ENCODE measurements at regions not wholly inside any gene's neighbourhood (a gene's known extent, or its start where the extent isn't known, plus 50 kb on each side); places are given as distances from the start of the nearest gene placed in this dataset.

DNA sequence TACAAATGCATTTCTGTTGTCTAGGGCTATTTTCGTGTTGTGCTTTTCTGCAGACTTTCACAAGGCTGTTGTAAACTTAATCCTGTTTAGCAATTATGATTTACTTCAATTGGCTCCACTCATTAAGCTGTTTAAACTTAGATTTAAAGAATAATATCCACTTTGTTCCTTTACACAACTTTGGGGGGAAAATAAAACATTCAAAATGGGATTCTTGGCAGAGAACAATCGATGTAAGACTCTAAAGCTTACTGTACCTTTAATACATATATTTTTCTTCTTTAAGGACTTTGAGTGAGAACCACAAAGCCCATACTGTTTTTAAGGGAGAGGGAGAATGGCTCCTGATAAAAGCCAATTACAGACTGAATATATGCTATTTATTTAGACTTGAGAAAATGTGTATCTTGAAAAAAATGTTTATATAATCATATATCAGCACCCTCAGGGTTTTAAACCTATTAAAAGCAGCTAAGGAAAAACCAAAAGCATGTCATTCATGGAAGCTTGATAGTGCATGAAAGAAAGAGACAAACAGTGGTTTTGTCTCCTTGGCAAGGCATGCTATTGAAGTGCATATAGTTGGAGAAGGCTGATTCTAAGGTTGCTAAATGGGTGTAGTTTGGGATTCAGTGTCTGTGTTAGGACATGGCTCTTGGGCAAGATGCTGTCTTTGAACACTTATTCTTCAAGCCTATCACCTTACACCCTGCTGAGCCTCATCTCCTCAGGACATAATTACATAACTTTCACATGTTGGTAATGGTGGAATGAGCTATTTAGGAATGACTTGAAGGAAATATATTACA is 293.4 kb upstream of the TBC1D5 start:
- peaks cover 35% of the 10 kb centered on the region for H3K4me1 Mint-ChIP-seq
- H3K9ac ChIP-seq (ENCODE audit: extremely low read depth, low read length, poor library complexity, severe bottlenecking) = no peak overlapping the region
- H3K27me3 ChIP-seq (ENCODE audit: control insufficient read depth, insufficient read depth, low read length, poor library complexity, severe bottlenecking) = no peaks in the 10 kb centered on the region
- no peak overlapping the region for H3K27ac Mint-ChIP-seq
- H3K9me3 ChIP-seq (ENCODE audit: control insufficient read depth, low read length) = no peaks in the 10 kb centered on the region
- H3K4me3 ChIP-seq (ENCODE audit: low read length) = no peak overlapping the region
- H3K27ac ChIP-seq (ENCODE audit: low read depth, low read length) = no peak overlapping the region
- H3K4me3 Mint-ChIP-seq = no peak overlapping the region
- H3K36me3 ChIP-seq (ENCODE audit: control insufficient read depth, insufficient read depth, low read length) = no peaks in the 10 kb centered on the region
- no peaks in the 10 kb centered on the region for H3K9me3 Mint-ChIP-seq
- no peaks in the 10 kb centered on the region for H3K27me3 Mint-ChIP-seq (ENCODE audit: insufficient read depth)
- H3K36me3 Mint-ChIP-seq (ENCODE audit: low read depth) = peaks cover 4% of the 10 kb centered on the region
- DNase-seq = no peak
- 71% methylated on average over 2 of the region's 2 CpGs; no CpG with 5 or more reads in 1 of the 2 experiments for WGBS, 2 experiments (ENCODE audit: insufficient coverage in 1 of 2, insufficient read length in 1 of 2)
- TF ChIP-seq, protein P1, sequence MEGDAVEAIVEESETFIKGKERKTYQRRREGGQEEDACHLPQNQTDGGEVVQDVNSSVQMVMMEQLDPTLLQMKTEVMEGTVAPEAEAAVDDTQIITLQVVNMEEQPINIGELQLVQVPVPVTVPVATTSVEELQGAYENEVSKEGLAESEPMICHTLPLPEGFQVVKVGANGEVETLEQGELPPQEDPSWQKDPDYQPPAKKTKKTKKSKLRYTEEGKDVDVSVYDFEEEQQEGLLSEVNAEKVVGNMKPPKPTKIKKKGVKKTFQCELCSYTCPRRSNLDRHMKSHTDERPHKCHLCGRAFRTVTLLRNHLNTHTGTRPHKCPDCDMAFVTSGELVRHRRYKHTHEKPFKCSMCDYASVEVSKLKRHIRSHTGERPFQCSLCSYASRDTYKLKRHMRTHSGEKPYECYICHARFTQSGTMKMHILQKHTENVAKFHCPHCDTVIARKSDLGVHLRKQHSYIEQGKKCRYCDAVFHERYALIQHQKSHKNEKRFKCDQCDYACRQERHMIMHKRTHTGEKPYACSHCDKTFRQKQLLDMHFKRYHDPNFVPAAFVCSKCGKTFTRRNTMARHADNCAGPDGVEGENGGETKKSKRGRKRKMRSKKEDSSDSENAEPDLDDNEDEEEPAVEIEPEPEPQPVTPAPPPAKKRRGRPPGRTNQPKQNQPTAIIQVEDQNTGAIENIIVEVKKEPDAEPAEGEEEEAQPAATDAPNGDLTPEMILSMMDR (conservative IDR thresholded peaks at IDR 0.05) = no peak
- peaks cover 5% of the 10 kb centered on the region for H3K4me1 ChIP-seq (ENCODE audit: control insufficient read depth, insufficient read depth, low read length)

DNA sequence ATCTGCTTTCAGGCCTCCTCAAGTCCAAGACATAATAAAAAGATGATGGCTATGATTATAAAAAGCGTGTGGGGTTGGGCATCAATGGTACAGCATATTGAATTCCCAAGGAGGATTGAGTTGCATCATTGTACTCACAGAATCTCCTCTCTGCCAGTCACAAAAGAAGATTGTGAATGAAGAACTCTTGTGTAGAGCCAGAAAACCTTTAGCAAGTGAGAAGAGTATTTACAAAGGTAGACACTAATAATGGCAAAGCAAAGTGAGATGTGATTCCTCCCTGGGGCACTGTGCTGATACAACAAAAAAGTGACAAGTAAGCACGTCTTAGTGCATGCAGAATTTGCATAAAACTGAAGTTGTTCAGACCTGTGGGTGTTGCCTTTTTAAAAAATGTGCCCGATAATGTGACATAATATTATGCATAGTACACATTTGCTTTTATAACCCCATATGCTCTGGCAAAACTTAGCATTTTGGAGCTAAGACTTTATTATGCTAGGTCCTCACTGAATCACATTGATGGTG is 291.2 kb upstream of the TBC1D5 start:
- Histone ChIP-seq H3K27ac (ENCODE audit: low read depth, low read length) (no peak overlapping the region), H3K4me3 (ENCODE audit: low read length) (no peak overlapping the region), H3K27me3 (ENCODE audit: control insufficient read depth, insufficient read depth, low read length, poor library complexity, severe bottlenecking) (no peaks in the 10 kb centered on the region), H3K9ac (ENCODE audit: extremely low read depth, low read length, poor library complexity, severe bottlenecking) (no peak overlapping the region), H3K36me3 (ENCODE audit: control insufficient read depth, insufficient read depth, low read length) (no peaks in the 10 kb centered on the region), H3K9me3 (ENCODE audit: control insufficient read depth, low read length) (no peaks in the 10 kb centered on the region), H3K4me1 (ENCODE audit: control insufficient read depth, insufficient read depth, low read length) (peaks cover 5% of the 10 kb centered on the region)
- WGBS, 2 experiments (ENCODE audit: insufficient coverage in 1 of 2, insufficient read length in 1 of 2) = 85 to 86% methylated on average over 1 to 3 of the region's 3 CpGs
- Mint-ChIP-seq H3K36me3 (ENCODE audit: low read depth) (peaks cover 5% of the 10 kb centered on the region), H3K4me3 (no peak overlapping the region), H3K27me3 (ENCODE audit: insufficient read depth) (no peaks in the 10 kb centered on the region), H3K4me1 (peaks cover 36% of the 10 kb centered on the region), H3K9me3 (no peaks in the 10 kb centered on the region), H3K27ac (no peak overlapping the region)
- DNase-seq = no peak
- TF ChIP-seq, protein P1 (conservative IDR thresholded peaks at IDR 0.05) = no peak

- no peak overlapping the region for H3K4me3 ChIP-seq (ENCODE audit: low read length)
- H3K4me3 Mint-ChIP-seq = no peak overlapping the region
- H3K9me3 Mint-ChIP-seq = no peaks in the 10 kb centered on the region
- H3K36me3 ChIP-seq (ENCODE audit: control insufficient read depth, insufficient read depth, low read length) = no peaks in the 10 kb centered on the region
- H3K4me1 Mint-ChIP-seq = peaks cover 37% of the 10 kb centered on the region
- peaks cover 14% of the 10 kb centered on the region for H3K36me3 Mint-ChIP-seq (ENCODE audit: low read depth)
- TF ChIP-seq, protein P1 (conservative IDR thresholded peaks at IDR 0.05) = no peak
- H3K9me3 ChIP-seq (ENCODE audit: control insufficient read depth, low read length) = peaks cover 4% of the 10 kb centered on the region
- H3K27ac ChIP-seq (ENCODE audit: low read depth, low read length) = no peak overlapping the region
- H3K4me1 ChIP-seq (ENCODE audit: control insufficient read depth, insufficient read depth, low read length) = peaks cover 3% of the 10 kb centered on the region
- H3K27me3 Mint-ChIP-seq (ENCODE audit: insufficient read depth) = no peaks in the 10 kb centered on the region
- no peak overlapping the region for H3K9ac ChIP-seq (ENCODE audit: extremely low read depth, low read length, poor library complexity, severe bottlenecking)
- 96 to 98% methylated on average over 8 of the region's 8 CpGs for WGBS, 2 experiments (ENCODE audit: insufficient coverage in 1 of 2, insufficient read length in 1 of 2)
- H3K27me3 ChIP-seq (ENCODE audit: control insufficient read depth, insufficient read depth, low read length, poor library complexity, severe bottlenecking) = no peaks in the 10 kb centered on the region
- no peak for DNase-seq
- no peak overlapping the region for H3K27ac Mint-ChIP-seq
Observed at GRCh38 chr3:18030371-18030870, 288.0 kb upstream of the TBC1D5 start.

Measured in endodermal cell (in vitro differentiated cells).